ENCODE measurements at regions not wholly inside any gene's neighbourhood (a gene's known extent, or its start where the extent isn't known, plus 50 kb on each side); places are given as distances from the start of the nearest gene placed in this dataset.
A peak's percentile ranks its signal among the peaks of the same experiment; 100 is the strongest.

- TF ChIP-seq CTCF (IDR thresholded peaks at IDR 0.05; ENCODE audit: insufficient read depth, low read length, poor library complexity, severe bottlenecking) = no peak
- DNase-seq (ENCODE audit: extremely low read depth, insufficient read length) = no peak
- Histone ChIP-seq H3K27me3 (replicated peaks; ENCODE audit: control insufficient read depth, insufficient read depth, low read length) (no peaks in the 10 kb centered on the region), H3K4me3 (replicated peaks; ENCODE audit: low read depth, low read length) (no peak overlapping the region), H3K36me3 (ENCODE audit: control insufficient read depth, insufficient read depth, low read length) (no peaks in the 10 kb centered on the region)
These were observed 244.1 kb downstream of the PTEN start for GRCh38 chr10:88107296-88108097.

GRCh38 chr10:88108115-88108610 lies 244.7 kb downstream of the PTEN start:
- TF ChIP-seq CTCF (IDR thresholded peaks at IDR 0.05; ENCODE audit: insufficient read depth, low read length, poor library complexity, severe bottlenecking) = peak; percentile 43
- Histone ChIP-seq H3K4me3 (replicated peaks; ENCODE audit: low read depth, low read length) (no peak overlapping the region), H3K36me3 (ENCODE audit: control insufficient read depth, insufficient read depth, low read length) (no peaks in the 10 kb centered on the region), H3K27me3 (replicated peaks; ENCODE audit: control insufficient read depth, insufficient read depth, low read length) (no peaks in the 10 kb centered on the region)
- peak; percentile 79 for DNase-seq (ENCODE audit: extremely low read depth, insufficient read length)

- H3K36me3 ChIP-seq (ENCODE audit: control insufficient read depth, insufficient read depth, low read length) = no peaks in the 10 kb centered on the region
- no peak for TF ChIP-seq CTCF (IDR thresholded peaks at IDR 0.05; ENCODE audit: insufficient read depth, low read length, poor library complexity, severe bottlenecking)
- no peak overlapping the region for H3K4me3 ChIP-seq (replicated peaks; ENCODE audit: low read depth, low read length)
- DNase-seq (ENCODE audit: extremely low read depth, insufficient read length) = no peak
- H3K27me3 ChIP-seq (replicated peaks; ENCODE audit: control insufficient read depth, insufficient read depth, low read length) = no peaks in the 10 kb centered on the region
These were observed 246.9 kb downstream of the PTEN start for GRCh38 chr10:88110355-88110754.

GRCh38 chr10:88110822-88111221 lies 247.4 kb downstream of the PTEN start:
- no peak for TF ChIP-seq CTCF (IDR thresholded peaks at IDR 0.05; ENCODE audit: insufficient read depth, low read length, poor library complexity, severe bottlenecking)
- Histone ChIP-seq H3K27me3 (replicated peaks; ENCODE audit: control insufficient read depth, insufficient read depth, low read length) (no peaks in the 10 kb centered on the region), H3K4me3 (replicated peaks; ENCODE audit: low read depth, low read length) (no peak overlapping the region), H3K36me3 (ENCODE audit: control insufficient read depth, insufficient read depth, low read length) (no peaks in the 10 kb centered on the region)
- no peak for DNase-seq (ENCODE audit: extremely low read depth, insufficient read length)

- Histone ChIP-seq H3K4me3 (replicated peaks; ENCODE audit: low read depth, low read length) (no peak overlapping the region), H3K36me3 (ENCODE audit: control insufficient read depth, insufficient read depth, low read length) (no peaks in the 10 kb centered on the region), H3K27me3 (replicated peaks; ENCODE audit: control insufficient read depth, insufficient read depth, low read length) (no peaks in the 10 kb centered on the region)
- DNase-seq (ENCODE audit: extremely low read depth, insufficient read length) = no peak
- TF ChIP-seq CTCF (IDR thresholded peaks at IDR 0.05; ENCODE audit: insufficient read depth, low read length, poor library complexity, severe bottlenecking) = no peak
These were observed 247.9 kb downstream of the PTEN start for GRCh38 chr10:88111294-88111693.
